ENCODE measurements at regions not wholly inside any gene's neighbourhood (a gene's known extent, or its start where the extent isn't known, plus 50 kb on each side); places are given as distances from the start of the nearest gene placed in this dataset.
"Not testable (repeated sequence)": the region's sequence is repeated elsewhere in the genome, so short reads cannot be mapped to it uniquely, and the experiment has no call there.

DNA sequence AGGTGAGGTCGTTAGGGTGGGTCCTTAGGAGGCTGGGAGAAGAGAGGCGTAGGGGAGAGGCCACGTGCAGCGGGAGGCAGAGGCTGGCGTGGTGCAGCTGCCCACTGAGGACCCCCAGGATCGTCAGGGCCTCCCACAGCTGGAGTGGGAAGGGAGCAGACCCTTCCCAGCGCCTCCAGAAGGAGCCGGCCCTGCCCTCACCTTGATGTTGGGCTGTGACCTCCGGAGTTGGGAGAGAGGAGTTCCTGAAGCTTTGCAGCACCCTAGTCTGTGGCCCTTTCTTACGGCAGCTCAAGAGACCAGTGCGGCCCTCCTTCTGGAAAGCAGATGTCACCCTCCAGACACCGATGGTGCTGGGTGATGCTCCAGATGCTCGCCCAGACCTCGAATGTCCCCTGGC lies 156.5 kb upstream of the ZNF469 start:
- not testable (repeated sequence) for H3K4me3 ChIP-seq (ENCODE audit: control insufficient read depth, low read depth, low read length); DNase-seq (ENCODE audit: low read depth)

GRCh38 chr16:88227026-88227721 lies 155.6 kb upstream of the ZNF469 start:
- not testable (repeated sequence) for DNase-seq (ENCODE audit: low read depth)

GRCh38 chr16:88227722-88228482 lies 154.9 kb upstream of the ZNF469 start:
- not testable (repeated sequence) for DNase-seq (ENCODE audit: low read depth); H3K4me3 ChIP-seq (ENCODE audit: control insufficient read depth, low read depth, low read length)

More at GRCh38 chr16:88227026-88227721, 155.6 kb upstream of the ZNF469 start:
- not testable (repeated sequence) for H3K4me3 ChIP-seq (ENCODE audit: control insufficient read depth, low read depth, low read length)

DNA sequence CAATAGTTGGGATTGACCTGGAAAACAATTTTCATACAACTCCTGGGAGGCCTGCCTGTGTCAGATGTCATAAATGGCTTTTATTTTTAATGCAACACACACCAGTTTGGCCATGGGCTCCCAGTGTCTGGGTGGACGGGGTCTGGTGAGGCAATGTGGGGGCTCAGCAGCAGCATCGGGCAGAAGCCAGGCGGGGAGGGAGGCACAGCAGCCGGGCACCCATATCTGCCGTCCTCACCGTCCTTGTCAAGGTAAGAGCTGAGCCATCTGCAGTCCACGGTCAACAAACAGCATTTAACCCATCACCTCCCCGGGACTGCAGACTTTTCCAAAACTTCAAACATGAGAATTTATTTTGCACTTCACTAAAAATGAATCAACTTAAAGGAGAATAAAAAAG lies 154.0 kb upstream of the ZNF469 start:
- not testable (repeated sequence) for H3K4me3 ChIP-seq (ENCODE audit: control insufficient read depth, low read depth, low read length)

DNA sequence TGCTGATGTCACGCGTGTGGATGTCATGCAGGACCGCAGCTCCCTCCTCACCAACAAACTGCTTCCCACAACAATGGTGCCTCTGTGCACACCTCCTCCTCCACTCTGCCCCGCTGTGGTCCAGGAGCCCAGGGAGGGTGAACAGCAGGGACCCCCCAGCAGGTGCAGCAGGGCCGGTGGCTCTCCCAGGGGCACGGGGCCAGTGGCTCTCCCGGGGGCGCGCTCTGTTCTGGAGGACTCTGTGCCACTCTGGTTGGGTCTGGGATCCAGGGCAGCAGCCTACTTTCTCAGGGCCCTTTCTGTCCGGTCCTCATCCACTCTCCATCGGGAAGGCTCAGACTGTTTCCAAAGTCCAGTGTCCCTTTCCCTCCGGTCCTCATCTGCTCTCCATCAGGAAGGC lies 153.0 kb upstream of the ZNF469 start:
- not testable (repeated sequence) for H3K4me3 ChIP-seq (ENCODE audit: control insufficient read depth, low read depth, low read length); DNase-seq (ENCODE audit: low read depth)

More for the DNA sequence above, 154.0 kb upstream of the ZNF469 start:
- not testable (repeated sequence) for DNase-seq (ENCODE audit: low read depth)

DNA sequence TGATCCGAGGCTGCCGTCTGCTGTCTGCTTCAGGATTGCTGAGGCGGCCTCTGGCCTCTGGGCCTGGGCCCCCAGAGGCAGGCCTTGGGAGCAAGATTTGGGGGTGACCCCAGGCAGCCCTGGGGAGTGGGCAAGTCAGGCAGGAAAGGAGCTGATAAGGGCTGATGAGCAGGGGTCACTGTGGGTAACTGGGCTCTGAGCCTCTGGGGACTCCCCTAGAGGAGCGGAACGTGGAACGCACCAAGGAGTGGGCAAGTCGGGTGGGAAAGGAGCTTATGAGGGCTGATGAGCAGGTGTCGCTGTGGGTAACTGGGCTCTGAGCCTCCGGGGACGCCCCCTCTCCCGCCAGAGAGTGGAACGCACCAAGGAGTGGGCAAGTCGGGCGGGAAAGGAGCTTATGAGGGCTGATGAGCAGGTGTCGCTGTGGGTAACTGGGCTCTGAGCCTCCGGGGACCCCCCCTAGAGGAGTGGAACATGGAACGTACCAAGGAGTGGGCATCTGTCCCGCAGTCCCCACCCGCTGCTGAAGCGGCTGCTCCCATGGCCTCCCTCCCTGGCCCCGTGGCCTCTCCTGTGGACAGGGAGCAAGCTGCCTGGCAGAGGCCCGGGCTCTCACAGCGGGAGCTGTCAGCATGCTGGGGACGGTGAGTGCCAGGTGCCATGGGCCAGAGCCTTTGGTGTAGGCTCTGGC lies 152.3 kb upstream of the ZNF469 start:
- not testable (repeated sequence) for DNase-seq (ENCODE audit: low read depth); H3K4me3 ChIP-seq (ENCODE audit: control insufficient read depth, low read depth, low read length)

- not testable (repeated sequence) for DNase-seq (ENCODE audit: low read depth)
Observed at GRCh38 chr16:88230967-88231615, 151.7 kb upstream of the ZNF469 start.

GRCh38 chr16:88231839-88232238 lies 150.9 kb upstream of the ZNF469 start:
- DNase-seq (ENCODE audit: low read depth); H3K4me3 ChIP-seq (ENCODE audit: control insufficient read depth, low read depth, low read length): not testable (repeated sequence)

More at GRCh38 chr16:88230967-88231615, 151.7 kb upstream of the ZNF469 start:
- H3K4me3 ChIP-seq (ENCODE audit: control insufficient read depth, low read depth, low read length), result not testable (repeated sequence)

DNA sequence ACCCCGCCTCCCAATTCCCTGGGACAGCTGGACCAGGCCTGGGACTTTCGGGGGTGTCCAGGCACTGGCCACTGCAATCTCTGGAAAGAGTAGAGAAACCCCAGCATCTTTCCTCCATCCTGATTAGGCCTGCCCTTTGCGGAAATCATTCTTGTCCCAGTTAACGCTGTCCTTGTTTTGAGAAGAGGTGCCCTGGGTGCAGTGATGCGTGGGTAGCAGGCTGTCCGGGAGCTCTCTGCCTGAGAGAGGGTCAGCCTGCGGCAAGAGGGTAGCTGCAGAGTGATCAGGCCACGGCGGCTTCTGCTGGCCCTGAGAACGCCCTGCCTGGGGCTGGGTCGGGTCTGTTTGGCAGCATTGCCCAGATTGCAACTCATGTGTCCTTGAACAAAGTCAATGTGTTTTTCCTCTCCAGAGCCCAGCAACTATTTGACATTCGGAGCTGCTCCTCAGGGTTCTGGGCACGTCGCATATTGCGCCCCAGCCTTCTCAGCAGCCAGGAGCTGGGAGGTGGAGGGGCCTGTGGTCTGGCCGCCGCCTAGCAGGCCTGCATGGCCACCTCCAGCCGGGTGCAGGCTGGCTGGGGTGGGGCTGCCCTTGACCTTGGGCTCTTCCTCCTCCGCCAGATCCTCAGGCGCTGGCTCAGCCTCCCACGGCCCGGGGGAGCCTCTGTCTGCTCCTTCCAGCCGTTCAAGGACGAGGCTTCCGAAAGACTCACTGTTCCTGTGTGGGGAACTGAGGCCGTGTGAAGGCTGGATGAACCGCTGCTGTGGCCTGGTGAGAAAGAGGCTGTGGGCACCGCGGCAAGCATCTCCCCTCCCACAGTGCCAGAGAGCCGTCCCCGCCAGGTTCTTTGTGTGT lies 150.1 kb upstream of the ZNF469 start:
- H3K4me3 ChIP-seq (ENCODE audit: control insufficient read depth, low read depth, low read length); DNase-seq (ENCODE audit: low read depth): not testable (repeated sequence)

DNA sequence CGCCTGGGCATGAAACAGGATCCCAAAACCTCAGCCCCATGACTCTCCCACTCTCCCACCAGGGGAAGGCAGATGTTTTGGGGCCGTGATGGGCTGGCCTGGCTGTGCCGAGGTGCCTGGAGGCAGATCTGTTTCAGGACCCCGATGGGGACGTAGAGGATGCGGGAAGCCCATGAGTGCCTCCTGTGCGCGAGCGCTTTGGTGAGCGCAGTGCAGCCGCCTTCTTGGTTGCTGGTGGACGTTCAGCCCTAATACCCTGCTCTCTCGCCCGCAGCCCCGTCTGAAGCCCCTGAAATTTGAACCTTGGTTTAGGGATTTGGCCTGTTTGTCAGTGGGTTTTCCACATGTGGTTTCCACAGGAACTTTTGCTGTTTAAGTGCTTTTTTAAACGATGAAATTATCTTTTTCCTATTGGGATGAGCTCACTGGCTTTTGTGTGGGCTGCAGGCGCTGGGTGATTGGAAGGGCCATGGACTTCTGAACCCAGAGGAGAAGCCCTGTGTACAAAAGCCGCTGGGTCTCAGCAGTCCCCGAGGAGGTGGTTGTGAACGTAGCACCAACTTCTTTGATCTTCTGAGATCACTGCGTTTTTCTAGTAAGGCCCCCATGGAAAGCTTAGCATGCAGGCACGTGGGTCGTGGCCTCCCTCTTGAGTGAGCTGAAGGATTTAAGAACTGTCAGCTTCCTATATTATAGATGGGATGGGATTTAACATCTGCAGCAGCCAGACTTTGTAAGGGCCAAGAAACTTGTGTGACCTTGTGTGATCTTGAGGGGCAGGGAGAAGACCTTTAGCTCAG lies 148.9 kb upstream of the ZNF469 start:
- not testable (repeated sequence) for DNase-seq (ENCODE audit: low read depth); H3K4me3 ChIP-seq (ENCODE audit: control insufficient read depth, low read depth, low read length)

- not testable (repeated sequence) for DNase-seq (ENCODE audit: low read depth); H3K4me3 ChIP-seq (ENCODE audit: control insufficient read depth, low read depth, low read length)
Observed at GRCh38 chr16:88234421-88235271, 148.1 kb upstream of the ZNF469 start.

- DNase-seq (ENCODE audit: low read depth); H3K4me3 ChIP-seq (ENCODE audit: control insufficient read depth, low read depth, low read length): not testable (repeated sequence)
Observed at GRCh38 chr16:88235691-88236090, 147.1 kb upstream of the ZNF469 start.

GRCh38 chr16:88236229-88236628 lies 146.5 kb upstream of the ZNF469 start:
- DNase-seq (ENCODE audit: low read depth); H3K4me3 ChIP-seq (ENCODE audit: control insufficient read depth, low read depth, low read length): not testable (repeated sequence)

DNA sequence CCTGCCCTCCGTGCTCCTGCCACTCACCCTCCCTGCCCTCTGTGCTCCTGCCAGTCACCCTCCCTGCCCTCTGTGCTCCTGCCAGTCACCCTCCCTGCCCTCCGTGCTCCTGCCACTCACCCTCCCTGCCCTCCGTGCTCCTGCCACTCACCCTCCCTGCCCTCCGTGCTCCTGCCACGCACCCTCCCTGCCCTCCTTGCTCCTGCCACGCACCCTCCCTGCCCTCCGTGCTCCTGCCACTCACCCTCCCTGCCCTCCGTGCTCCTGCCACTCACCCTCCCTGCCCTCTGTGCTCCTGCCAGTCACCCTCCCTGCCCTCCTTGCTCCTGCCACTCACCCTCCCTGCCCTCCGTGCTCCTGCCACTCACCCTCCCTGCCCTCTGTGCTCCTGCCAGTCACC lies 145.4 kb upstream of the ZNF469 start:
- not testable (repeated sequence) for H3K4me3 ChIP-seq (ENCODE audit: control insufficient read depth, low read depth, low read length); DNase-seq (ENCODE audit: low read depth)

- DNase-seq (ENCODE audit: low read depth); H3K4me3 ChIP-seq (ENCODE audit: control insufficient read depth, low read depth, low read length): not testable (repeated sequence)
Observed at GRCh38 chr16:88237761-88238415, 144.9 kb upstream of the ZNF469 start.
